ENCODE measurements at regions not wholly inside any gene's neighbourhood (a gene's known extent, or its start where the extent isn't known, plus 50 kb on each side); places are given as distances from the start of the nearest gene placed in this dataset.

- no peak for DNase-seq (ENCODE audit: low read depth in 2 of 2)
These were observed 92.8 kb upstream of the MTPN start for GRCh38 chr7:136069840-136070529.

- no peak for DNase-seq (ENCODE audit: low read depth in 2 of 2)
These were observed 90.1 kb upstream of the MTPN start for GRCh38 chr7:136067277-136067676.

GRCh38 chr7:136066304-136067143, 89.4 kb upstream of the MTPN start:
- DNase-seq (ENCODE audit: low read depth in 2 of 2), result no peak

- no peak for DNase-seq (ENCODE audit: low read depth in 2 of 2)
These were observed 87.6 kb upstream of the MTPN start for GRCh38 chr7:136064627-136065237.

- no peak for DNase-seq (ENCODE audit: low read depth in 2 of 2)
These were observed 86.9 kb upstream of the MTPN start for GRCh38 chr7:136064081-136064480.

- no peak for DNase-seq (ENCODE audit: low read depth in 2 of 2)
These were observed 86.1 kb upstream of the MTPN start for GRCh38 chr7:136063326-136063666.

GRCh38 chr7:136062625-136063325, 85.6 kb upstream of the MTPN start:
- no peak for DNase-seq (ENCODE audit: low read depth in 2 of 2)

- DNase-seq (ENCODE audit: low read depth in 2 of 2), result no peak
These were observed 84.3 kb upstream of the MTPN start for GRCh38 chr7:136061433-136061832.

- DNase-seq (ENCODE audit: low read depth in 2 of 2), result no peak
These were observed 81.4 kb upstream of the MTPN start for GRCh38 chr7:136058546-136058945.

- no peak for DNase-seq (ENCODE audit: low read depth in 2 of 2)
These were observed 80.3 kb upstream of the MTPN start for GRCh38 chr7:136057509-136057908.

- DNase-seq (ENCODE audit: low read depth in 2 of 2), result no peak
These were observed 79.6 kb upstream of the MTPN start for GRCh38 chr7:136056651-136057231.

GRCh38 chr7:136055266-136055665, 78.1 kb upstream of the MTPN start:
- DNase-seq (ENCODE audit: low read depth in 2 of 2), result no peak

- DNase-seq (ENCODE audit: low read depth in 2 of 2), result no peak
These were observed 76.7 kb upstream of the MTPN start for GRCh38 chr7:136053689-136054485.

- DNase-seq (ENCODE audit: low read depth in 2 of 2), result no peak
These were observed 74.2 kb upstream of the MTPN start for GRCh38 chr7:136051203-136051928.

GRCh38 chr7:136050462-136050847, 73.3 kb upstream of the MTPN start:
- DNase-seq (ENCODE audit: low read depth in 2 of 2), result no peak

GRCh38 chr7:136049818-136050461, 72.8 kb upstream of the MTPN start:
- no peak for DNase-seq (ENCODE audit: low read depth in 2 of 2)

- no peak for DNase-seq (ENCODE audit: low read depth in 2 of 2)
These were observed 72.0 kb upstream of the MTPN start for GRCh38 chr7:136049117-136049516.

GRCh38 chr7:136046548-136046947, 69.4 kb upstream of the MTPN start:
- DNase-seq (ENCODE audit: low read depth in 2 of 2), result no peak

GRCh38 chr7:136045992-136046391, 68.8 kb upstream of the MTPN start:
- no peak for DNase-seq (ENCODE audit: low read depth in 2 of 2)

GRCh38 chr7:136045181-136045580, 68.0 kb upstream of the MTPN start:
- no peak for DNase-seq (ENCODE audit: low read depth in 2 of 2)

Measured in stimulated activated CD8-positive, alpha-beta memory T cell treated with anti-CD3 and anti-CD28 coated beads, Interleukin-15, amount 100 ng/mL, for 48 hours (primary cell).